Natural killer cell (primary cell): ENCODE measurements at regions not wholly inside any gene's neighbourhood (a gene's known extent, or its start where the extent isn't known, plus 50 kb on each side); places are given as distances from the start of the nearest gene placed in this dataset.

Source experiments
- ATAC-seq, 3 donors: fragments of 150-1000 bp in 2 of 3; fragments of 200-7000 bp in 1 of 3; cut with Tn5 transposase; 1 replicate in 1 of 3; 2 replicates in 2 of 3; pipeline ENCODE4 v1.10.0; 2021; ENCODE audit warnings: mild to moderate bottlenecking in 2 of 3, moderate library complexity in 2 of 3
- DNase-seq, 2 donors: peaks; one replicate each; pipeline versions ENCODE4 v3.0.0 to v3.0.0-alpha.2; 2013 to 2021; ENCODE audit warnings: mixed read lengths in 1 of 2
- H3K27ac ChIP-seq: one replicate; pipeline ENCODE4 v1.5.1; 2013; ENCODE audit warnings: mild to moderate bottlenecking, low read length
- H3K27me3 ChIP-seq: one replicate; pipeline ENCODE4 v1.6.1; 2013; ENCODE audit warnings: low read length; ENCODE audit not compliant: control insufficient read depth, insufficient read depth
- H3K36me3 ChIP-seq: one replicate; pipeline ENCODE4 v1.6.1; 2013; ENCODE audit warnings: low read length; ENCODE audit not compliant: control insufficient read depth, insufficient read depth
- H3K4me1 ChIP-seq: one replicate; pipeline ENCODE4 v1.6.1; 2013; ENCODE audit warnings: low read length; ENCODE audit not compliant: control insufficient read depth, insufficient read depth
- H3K4me3 ChIP-seq: one replicate; pipeline ENCODE4 v1.5.1; 2013; ENCODE audit warnings: low read length
- H3K9me3 ChIP-seq: one replicate; pipeline ENCODE4 v1.6.1; 2013; ENCODE audit warnings: low read length; ENCODE audit not compliant: control insufficient read depth, insufficient read depth
- H3K27ac Mint-ChIP-seq, 2 donors: one replicate each; pipeline ENCODE4 v1.8.0; 2022; ENCODE audit warnings: mild to moderate bottlenecking in 2 of 2, mixed read lengths in 2 of 2, moderate library complexity in 1 of 2
- H3K27me3 Mint-ChIP-seq, 2 donors: one replicate each; pipeline ENCODE4 v1.8.0; 2022; ENCODE audit warnings: low read depth in 2 of 2, mixed read lengths in 2 of 2
- H3K36me3 Mint-ChIP-seq: one replicate; pipeline ENCODE4 v1.8.0; 2022; ENCODE audit warnings: mixed read lengths
- H3K4me1 Mint-ChIP-seq, 2 donors: one replicate each; pipeline ENCODE4 v1.8.0; 2022; ENCODE audit warnings: mixed read lengths in 2 of 2
- H3K4me3 Mint-ChIP-seq: one replicate; pipeline ENCODE4 v1.8.0; 2022; ENCODE audit warnings: mild to moderate bottlenecking, moderate library complexity, mixed read lengths
- H3K9me3 Mint-ChIP-seq, 2 donors: one replicate each; pipeline ENCODE4 v1.8.0; 2022; ENCODE audit warnings: mixed read lengths in 2 of 2
- WGBS: methylation state at CpG from one replicate; pipeline ENCODE4 v1.1.7; 2013; ENCODE audit warnings: missing lambda C conversion rate; ENCODE audit not compliant: insufficient coverage; 5-methylcytosine and 5-hydroxymethylcytosine counted together
- intact Hi-C: fragments of 100-400 bp; cut with micrococcal nuclease; formaldehyde crosslinking; loops from one replicate; pipeline ENCODE4 v1.14.2; 2022
- TF ChIP-seq, protein P1 (sequence below): fragments of 200-600 bp; IDR thresholded peaks from one replicate; pipeline ENCODE4 v1.8.0; 2022; ENCODE audit warnings: antibody characterized with exemption

DNA sequence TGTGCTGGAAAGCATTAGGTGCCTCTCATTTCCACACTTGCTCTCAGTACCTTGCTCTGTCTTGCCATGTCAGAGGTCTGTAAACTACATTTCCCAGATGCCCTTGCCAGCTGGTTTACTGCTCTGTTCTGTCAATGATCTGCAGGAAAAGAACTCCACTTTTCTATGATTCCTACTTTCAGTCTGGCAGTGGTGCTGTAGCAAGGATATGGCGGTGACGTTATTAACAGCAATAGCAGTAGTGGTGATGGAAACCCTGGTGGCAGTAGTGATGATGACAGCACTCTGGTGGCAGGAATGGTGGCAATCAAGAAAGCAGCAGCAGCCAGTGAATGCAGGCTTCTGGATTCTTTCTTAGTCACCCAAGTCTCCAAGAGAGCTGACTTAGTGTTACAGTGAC is 665.2 kb downstream of the DIPK2A start:
- ATAC-seq, result no peak
- Mint-ChIP-seq H3K27me3 (no peaks in the 10 kb centered on the region), H3K4me1 (no peaks in the 10 kb centered on the region), H3K4me3 (no peak overlapping the region), H3K9me3 (peaks cover 5 to 7% of the 10 kb centered on the region in 2 donors), H3K27ac (no peak overlapping the region), H3K36me3 (no peaks in the 10 kb centered on the region)
- H3K9me3 ChIP-seq, result no peaks in the 10 kb centered on the region
- no peaks in the 10 kb centered on the region for H3K36me3 ChIP-seq
- intact Hi-C loops, result no loop called here
- no peak overlapping the region for H3K27ac ChIP-seq
- no peak for DNase-seq
- 97% methylated on average over 2 of the region's 2 CpGs for WGBS
- no peaks in the 10 kb centered on the region for H3K4me1 ChIP-seq
- H3K4me3 ChIP-seq, result no peak overlapping the region
- TF ChIP-seq, protein P1, sequence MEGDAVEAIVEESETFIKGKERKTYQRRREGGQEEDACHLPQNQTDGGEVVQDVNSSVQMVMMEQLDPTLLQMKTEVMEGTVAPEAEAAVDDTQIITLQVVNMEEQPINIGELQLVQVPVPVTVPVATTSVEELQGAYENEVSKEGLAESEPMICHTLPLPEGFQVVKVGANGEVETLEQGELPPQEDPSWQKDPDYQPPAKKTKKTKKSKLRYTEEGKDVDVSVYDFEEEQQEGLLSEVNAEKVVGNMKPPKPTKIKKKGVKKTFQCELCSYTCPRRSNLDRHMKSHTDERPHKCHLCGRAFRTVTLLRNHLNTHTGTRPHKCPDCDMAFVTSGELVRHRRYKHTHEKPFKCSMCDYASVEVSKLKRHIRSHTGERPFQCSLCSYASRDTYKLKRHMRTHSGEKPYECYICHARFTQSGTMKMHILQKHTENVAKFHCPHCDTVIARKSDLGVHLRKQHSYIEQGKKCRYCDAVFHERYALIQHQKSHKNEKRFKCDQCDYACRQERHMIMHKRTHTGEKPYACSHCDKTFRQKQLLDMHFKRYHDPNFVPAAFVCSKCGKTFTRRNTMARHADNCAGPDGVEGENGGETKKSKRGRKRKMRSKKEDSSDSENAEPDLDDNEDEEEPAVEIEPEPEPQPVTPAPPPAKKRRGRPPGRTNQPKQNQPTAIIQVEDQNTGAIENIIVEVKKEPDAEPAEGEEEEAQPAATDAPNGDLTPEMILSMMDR, result no peak
- no peaks in the 10 kb centered on the region for H3K27me3 ChIP-seq

DNA sequence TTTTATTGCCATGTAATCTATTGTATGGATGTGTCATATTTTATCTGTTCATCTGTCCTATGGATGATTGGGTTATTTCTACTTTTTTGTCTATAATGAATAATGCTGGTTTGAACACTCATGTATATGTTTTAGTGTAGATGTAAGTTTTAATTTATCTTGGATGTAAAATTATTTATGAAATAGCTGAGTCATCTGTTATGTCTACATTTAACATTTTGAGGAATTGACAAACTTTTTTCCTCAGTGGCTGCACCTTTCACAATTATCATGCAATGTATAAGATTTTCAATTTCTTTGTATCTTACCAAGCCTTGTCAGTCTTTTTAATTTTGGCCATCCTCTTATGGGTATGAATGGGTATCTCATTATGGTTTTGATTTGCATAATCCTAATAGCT is 666.4 kb downstream of the DIPK2A start:
- Histone ChIP-seq H3K27ac (no peak overlapping the region), H3K9me3 (no peaks in the 10 kb centered on the region), H3K4me1 (no peaks in the 10 kb centered on the region), H3K4me3 (no peak overlapping the region), H3K36me3 (no peaks in the 10 kb centered on the region), H3K27me3 (no peaks in the 10 kb centered on the region)
- Mint-ChIP-seq H3K27me3 (no peaks in the 10 kb centered on the region), H3K9me3 (peaks cover 2 to 4% of the 10 kb centered on the region in 2 donors), H3K27ac (no peak overlapping the region), H3K4me3 (no peak overlapping the region), H3K36me3 (no peaks in the 10 kb centered on the region), H3K4me1 (no peaks in the 10 kb centered on the region)
- ATAC-seq, result no peak
- intact Hi-C loops, result no loop called here
- no peak for DNase-seq
- TF ChIP-seq, protein P1, result no peak

DNA sequence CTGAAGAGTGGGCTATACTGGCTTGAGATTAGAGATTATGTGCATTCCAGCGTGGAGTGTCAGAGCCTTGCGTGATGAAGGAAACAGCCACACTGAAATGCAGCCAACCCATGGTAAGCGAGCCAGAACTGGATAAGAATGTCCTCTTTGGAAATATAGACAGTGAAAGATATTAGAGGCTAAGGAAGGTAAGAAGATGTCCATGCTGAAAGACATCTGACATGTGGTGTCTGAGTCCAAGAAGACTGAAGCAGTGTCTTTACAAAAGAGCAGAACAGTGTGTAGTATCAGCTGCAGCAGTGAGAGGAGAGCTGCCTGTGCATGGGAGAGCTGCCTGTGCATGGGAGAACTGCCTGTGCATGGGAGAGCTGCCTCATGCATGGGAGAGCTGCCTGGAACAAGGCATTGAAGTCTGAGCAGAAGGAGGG is 672.2 kb downstream of the DIPK2A start:
- ATAC-seq, result no peak
- 79% methylated on average over 3 of the region's 3 CpGs for WGBS
- H3K4me1 Mint-ChIP-seq, result no peaks in the 10 kb centered on the region
- no peak overlapping the region for H3K27ac Mint-ChIP-seq
- H3K36me3 Mint-ChIP-seq, result no peaks in the 10 kb centered on the region
- Histone ChIP-seq H3K27me3 (no peaks in the 10 kb centered on the region), H3K27ac (no peak overlapping the region), H3K9me3 (no peaks in the 10 kb centered on the region), H3K36me3 (no peaks in the 10 kb centered on the region), H3K4me3 (no peak overlapping the region), H3K4me1 (no peaks in the 10 kb centered on the region)
- TF ChIP-seq, protein P1, result no peak
- peaks cover 2 to 11% of the 10 kb centered on the region in 2 donors for H3K9me3 Mint-ChIP-seq
- no peak overlapping the region for H3K4me3 Mint-ChIP-seq
- intact Hi-C loops, result no loop called here
- no peaks in the 10 kb centered on the region for H3K27me3 Mint-ChIP-seq
- DNase-seq, result no peak

DNA sequence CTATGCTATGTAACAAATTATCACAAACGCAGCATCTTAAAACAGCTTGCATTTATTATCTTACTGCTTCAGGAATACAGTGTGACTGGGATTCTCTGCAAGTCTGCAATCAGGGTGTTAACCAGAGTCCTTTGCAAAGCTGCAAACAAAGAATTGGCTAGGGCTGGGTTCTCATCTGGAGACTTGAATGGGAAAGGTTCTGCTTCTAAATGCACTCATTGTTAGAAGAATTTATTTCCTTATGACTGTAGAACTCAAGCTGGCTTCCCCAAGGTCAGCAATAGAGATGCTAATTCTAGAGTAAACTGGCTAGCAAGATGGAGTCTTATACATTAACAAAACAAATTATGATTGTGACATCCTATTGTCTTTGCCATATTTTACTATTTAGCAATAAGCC is 673.7 kb downstream of the DIPK2A start:
- DNase-seq (no peak), ATAC-seq (no peak)
- peaks cover 11 to 13% of the 10 kb centered on the region in 2 donors for H3K9me3 Mint-ChIP-seq
- Histone ChIP-seq H3K36me3 (no peaks in the 10 kb centered on the region), H3K4me3 (no peak overlapping the region), H3K4me1 (no peaks in the 10 kb centered on the region), H3K27me3 (no peaks in the 10 kb centered on the region), H3K27ac (no peak overlapping the region), H3K9me3 (no peaks in the 10 kb centered on the region)
- no peaks in the 10 kb centered on the region for H3K27me3 Mint-ChIP-seq
- 86% methylated on average over 1 of the region's 1 CpG for WGBS
- no peak overlapping the region for H3K27ac Mint-ChIP-seq
- no peaks in the 10 kb centered on the region for H3K4me1 Mint-ChIP-seq
- H3K36me3 Mint-ChIP-seq, result no peaks in the 10 kb centered on the region
- intact Hi-C loops, result no loop called here
- H3K4me3 Mint-ChIP-seq, result no peak overlapping the region
- TF ChIP-seq, protein P1, result no peak
